Urinary bladder (tissue), 3 donors: ENCODE measurements at regions not wholly inside any gene's neighbourhood (a gene's known extent, or its start where the extent isn't known, plus 50 kb on each side); places are given as distances from the start of the nearest gene placed in this dataset.

Experiments used
- DNase-seq: peaks from one replicate; pipeline ENCODE4 v3.0.0-alpha.2; 2015; ENCODE audit errors: extremely low spot score
- H3K27ac ChIP-seq: one replicate; pipeline ENCODE4 v1.5.1; 2013; ENCODE audit warnings: low read depth, mild to moderate bottlenecking, moderate library complexity
- H3K36me3 ChIP-seq: one replicate; pipeline ENCODE4 v1.6.1; 2013; ENCODE audit warnings: mild to moderate bottlenecking, moderate library complexity; ENCODE audit not compliant: insufficient read depth
- H3K4me1 ChIP-seq: one replicate; pipeline ENCODE4 v1.6.1; 2013; ENCODE audit warnings: mild to moderate bottlenecking, moderate library complexity; ENCODE audit not compliant: insufficient read depth
- H3K4me3 ChIP-seq: one replicate; pipeline ENCODE4 v1.5.1; 2013; ENCODE audit warnings: low read depth, low read length
- WGBS: extraction: QIAGEN DNeasy Blood & Tissue Kit; methylation state at CpG from one replicate; pipeline ENCODE4 v1.1.7; 2013; 5-methylcytosine and 5-hydroxymethylcytosine counted together
- donor health status: healthy with polysubstance abuse.
- donor health status: healthy.

DNA sequence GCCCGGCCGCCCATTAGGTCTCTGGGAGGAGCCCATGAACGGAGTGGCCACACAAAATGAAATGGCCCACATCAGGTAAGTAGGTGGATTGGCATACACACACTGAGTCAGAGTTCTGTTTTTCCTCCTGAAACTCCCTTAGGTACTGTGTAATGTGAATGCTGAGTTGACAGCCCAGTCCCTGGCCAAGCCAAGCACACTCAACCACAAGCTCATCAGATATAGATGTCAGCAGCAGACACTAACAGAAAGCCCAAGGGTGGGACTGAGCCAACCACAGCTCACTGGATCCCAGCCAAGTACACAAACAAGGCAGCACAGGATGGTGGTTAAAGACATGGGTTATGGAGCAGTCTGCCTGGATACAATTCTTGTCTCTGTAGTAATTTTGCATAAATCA is 403.4 kb downstream of the GJA1 start:
- Histone ChIP-seq H3K36me3 (no peaks in the 10 kb centered on the region), H3K4me3 (no peak overlapping the region), H3K27ac (no peak overlapping the region), H3K4me1 (no peaks in the 10 kb centered on the region)
- 93% methylated on average over 3 of the region's 3 CpGs for WGBS
- DNase-seq: no peak

- 46% methylated on average over 1 of the region's 1 CpG for WGBS
- Histone ChIP-seq H3K27ac (no peak overlapping the region), H3K4me1 (no peaks in the 10 kb centered on the region), H3K36me3 (no peaks in the 10 kb centered on the region), H3K4me3 (no peak overlapping the region)
- no peak for DNase-seq
These were observed 404.4 kb downstream of the GJA1 start for GRCh38 chr6:121839896-121840295.

- no peak overlapping the region for H3K4me3 ChIP-seq
- H3K36me3 ChIP-seq: no peaks in the 10 kb centered on the region
- no peaks in the 10 kb centered on the region for H3K4me1 ChIP-seq
- H3K27ac ChIP-seq: no peak overlapping the region
- 94% methylated on average over 3 of the region's 3 CpGs for WGBS
- no peak for DNase-seq
These were observed 409.5 kb downstream of the GJA1 start for GRCh38 chr6:121844898-121845297.

GRCh38 chr6:121847806-121848522 is 412.5 kb downstream of the GJA1 start:
- no peaks in the 10 kb centered on the region for H3K36me3 ChIP-seq
- no peak for DNase-seq
- WGBS: 90% methylated on average over 4 of the region's 4 CpGs
- H3K27ac ChIP-seq: no peak overlapping the region
- H3K4me3 ChIP-seq: no peak overlapping the region
- H3K4me1 ChIP-seq: no peaks in the 10 kb centered on the region

GRCh38 chr6:121848523-121849255 is 413.2 kb downstream of the GJA1 start:
- Histone ChIP-seq H3K36me3 (no peaks in the 10 kb centered on the region), H3K27ac (peak overlapping the region; percentile 5), H3K4me1 (no peaks in the 10 kb centered on the region), H3K4me3 (no peak overlapping the region)
- 71% methylated on average over 6 of the region's 6 CpGs for WGBS
- DNase-seq: no peak

DNA sequence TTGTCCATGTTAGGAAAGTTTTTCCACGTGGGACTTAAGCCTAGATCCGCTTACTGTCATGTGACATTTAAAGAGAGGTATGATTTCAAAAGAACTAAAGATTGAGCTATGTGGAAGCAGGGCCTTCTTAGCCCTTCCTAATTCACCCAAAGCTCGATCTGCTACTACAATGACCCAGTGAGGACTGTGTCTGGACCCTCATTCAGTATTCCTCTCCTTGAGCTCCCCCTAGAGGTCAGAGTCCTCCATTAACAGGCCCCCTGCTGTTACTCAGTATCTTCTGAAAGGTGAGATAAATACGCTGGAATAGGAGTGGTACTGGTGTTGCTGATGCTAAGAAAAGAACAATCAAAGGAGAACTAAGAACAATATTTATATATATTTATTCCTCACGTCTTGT is 414.0 kb downstream of the GJA1 start:
- no peaks in the 10 kb centered on the region for H3K4me1 ChIP-seq
- H3K4me3 ChIP-seq: no peak overlapping the region
- 70% methylated on average over 5 of the region's 5 CpGs for WGBS
- DNase-seq: no peak
- H3K36me3 ChIP-seq: no peaks in the 10 kb centered on the region
- H3K27ac ChIP-seq: no peak overlapping the region

DNA sequence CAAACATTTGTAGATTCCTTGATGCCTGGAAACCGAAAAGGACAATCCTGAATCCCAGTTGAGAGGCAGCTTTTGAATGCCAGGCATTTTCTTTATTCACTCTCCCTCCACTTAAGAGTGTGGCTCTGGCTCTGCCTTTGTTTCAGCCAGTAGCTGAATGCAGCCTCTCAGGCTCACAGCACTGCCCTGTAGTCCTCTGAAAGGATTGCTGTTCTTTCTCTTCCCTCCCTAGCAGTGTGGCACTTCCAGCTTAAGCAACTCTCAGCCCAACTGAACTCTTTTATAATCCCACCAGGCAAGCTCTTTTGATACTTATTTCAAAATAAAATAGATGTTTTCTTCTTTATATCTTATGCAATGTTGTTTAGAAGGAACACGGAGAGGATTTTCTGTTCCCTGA is 415.6 kb downstream of the GJA1 start:
- 53% methylated on average over 2 of the region's 2 CpGs for WGBS
- Histone ChIP-seq H3K4me1 (no peaks in the 10 kb centered on the region), H3K27ac (peak overlapping the region; percentile 64), H3K4me3 (no peak overlapping the region), H3K36me3 (no peaks in the 10 kb centered on the region)
- no peak for DNase-seq

DNA sequence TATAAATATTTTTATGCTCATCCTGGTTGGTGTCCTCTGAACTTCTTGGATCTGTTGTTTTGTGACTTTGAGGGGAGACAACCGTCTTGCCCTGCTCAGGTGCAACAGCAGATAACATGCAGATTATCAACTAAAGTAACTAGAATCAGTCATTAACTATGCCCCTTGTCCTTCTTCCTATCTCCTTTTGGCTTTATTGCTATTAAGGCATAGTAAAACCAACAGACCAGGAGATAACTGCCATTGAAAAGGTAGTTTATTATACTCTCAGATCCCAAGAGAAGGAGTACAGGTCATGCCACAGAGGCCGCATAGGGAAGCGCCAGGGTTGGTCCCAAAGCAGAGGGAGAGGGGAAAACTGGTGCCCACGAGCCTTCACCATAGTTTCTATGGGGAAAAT is 418.2 kb downstream of the GJA1 start:
- WGBS: 92% methylated on average over 4 of the region's 4 CpGs
- Histone ChIP-seq H3K27ac (no peak overlapping the region), H3K4me3 (no peak overlapping the region), H3K4me1 (no peaks in the 10 kb centered on the region), H3K36me3 (no peaks in the 10 kb centered on the region)
- no peak for DNase-seq

DNA sequence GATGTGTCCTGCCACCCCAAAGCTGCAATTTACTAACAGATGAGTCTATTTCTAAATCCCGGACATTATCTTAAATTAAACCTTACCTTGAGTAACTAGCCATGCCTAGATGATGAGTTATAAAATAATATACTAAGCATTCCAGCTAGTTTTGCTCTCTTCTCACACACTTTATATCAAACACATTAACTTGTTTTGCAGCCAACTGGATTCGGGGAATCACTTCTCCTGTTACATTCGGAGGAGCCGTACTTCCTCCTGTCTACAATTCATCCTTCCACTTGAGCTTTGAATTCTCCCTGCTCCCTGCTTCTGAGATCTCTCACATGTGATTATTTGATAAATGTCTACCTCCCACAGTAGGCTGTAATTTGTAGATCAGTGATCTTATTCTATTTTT is 420.1 kb downstream of the GJA1 start:
- DNase-seq: no peak
- Histone ChIP-seq H3K4me1 (no peaks in the 10 kb centered on the region), H3K27ac (no peak overlapping the region), H3K36me3 (no peaks in the 10 kb centered on the region), H3K4me3 (no peak overlapping the region)
- WGBS: 76% methylated on average over 4 of the region's 4 CpGs

DNA sequence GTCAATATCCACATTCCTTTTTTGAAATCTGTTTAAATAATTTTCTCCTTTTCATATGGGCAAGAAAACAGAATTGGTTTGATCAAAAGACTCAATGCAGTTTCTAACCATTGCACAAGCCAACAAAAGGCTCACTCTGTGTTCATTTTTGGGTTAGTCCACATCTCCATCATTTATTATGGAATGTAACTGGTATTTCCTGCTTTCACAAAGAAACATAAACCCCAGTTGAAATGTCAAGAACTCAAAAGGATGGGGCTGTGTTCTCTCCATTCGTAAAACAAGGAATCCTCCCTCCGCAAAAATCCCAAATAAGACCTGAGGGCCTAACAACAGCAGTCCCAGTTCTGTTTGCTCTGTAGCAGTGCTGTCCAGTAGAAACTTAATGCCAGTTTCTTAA is 420.9 kb downstream of the GJA1 start:
- H3K27ac ChIP-seq: no peak overlapping the region
- WGBS: 73% methylated on average over 2 of the region's 2 CpGs
- no peak for DNase-seq

DNA sequence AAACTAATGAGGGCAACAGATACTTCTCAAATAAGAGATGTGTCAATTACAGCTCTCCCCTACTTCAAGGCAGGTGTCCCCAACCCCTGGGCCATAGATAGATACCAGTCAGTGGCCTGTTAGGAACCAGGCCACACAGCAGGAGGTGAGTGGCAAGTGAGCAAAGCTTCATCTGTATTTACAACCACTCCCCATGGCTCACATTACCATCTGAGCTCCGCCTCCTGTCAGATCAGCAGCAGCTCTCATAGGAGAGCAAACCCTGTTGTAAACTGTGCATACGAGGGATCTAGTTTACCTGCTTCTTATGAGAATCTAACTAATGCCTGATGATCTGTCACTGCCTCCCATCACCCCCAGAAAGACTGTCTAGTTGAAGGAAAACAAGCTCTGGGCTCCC is 422.1 kb downstream of the GJA1 start:
- H3K36me3 ChIP-seq: no peaks in the 10 kb centered on the region
- H3K4me3 ChIP-seq: no peak overlapping the region
- 90% methylated on average over 2 of the region's 2 CpGs for WGBS
- H3K4me1 ChIP-seq: no peaks in the 10 kb centered on the region
- no peak overlapping the region for H3K27ac ChIP-seq
- no peak for DNase-seq

More for the DNA sequence above, 420.9 kb downstream of the GJA1 start:
- Histone ChIP-seq H3K4me1 (no peaks in the 10 kb centered on the region), H3K4me3 (no peak overlapping the region), H3K36me3 (no peaks in the 10 kb centered on the region)

DNA sequence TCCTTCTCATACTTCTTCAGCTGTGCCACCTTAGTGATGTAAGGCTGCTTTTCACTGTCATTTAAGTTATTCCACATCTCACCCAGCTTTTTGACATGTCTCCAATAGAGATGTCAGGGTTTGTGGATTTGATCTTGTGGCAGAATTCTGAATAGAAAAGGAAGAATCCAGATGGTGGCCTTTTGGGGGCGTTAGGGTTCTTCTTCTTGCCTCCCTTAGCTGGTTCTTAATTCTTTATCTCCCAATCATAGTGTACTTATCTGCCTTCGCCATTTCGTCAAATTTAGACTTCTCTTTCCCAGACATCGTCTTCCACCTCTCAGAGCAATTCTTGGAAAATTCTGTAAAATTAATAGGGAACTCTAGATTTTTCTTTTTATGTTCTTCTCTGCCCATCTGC is 422.9 kb downstream of the GJA1 start:
- whole genome bisulfite sequencing: 95% methylated on average over 4 of the region's 4 CpGs
- no peak for DNase-seq
- Histone ChIP-seq H3K36me3 (no peaks in the 10 kb centered on the region), H3K27ac (no peak overlapping the region), H3K4me3 (no peak overlapping the region), H3K4me1 (no peaks in the 10 kb centered on the region)

GRCh38 chr6:121858986-121859385 is 423.5 kb downstream of the GJA1 start:
- H3K4me1 ChIP-seq: no peaks in the 10 kb centered on the region
- H3K4me3 ChIP-seq: no peak overlapping the region
- H3K36me3 ChIP-seq: no peaks in the 10 kb centered on the region
- no peak overlapping the region for H3K27ac ChIP-seq
- 33% methylated on average over 1 of the region's 1 CpG for WGBS
- no peak for DNase-seq

DNA sequence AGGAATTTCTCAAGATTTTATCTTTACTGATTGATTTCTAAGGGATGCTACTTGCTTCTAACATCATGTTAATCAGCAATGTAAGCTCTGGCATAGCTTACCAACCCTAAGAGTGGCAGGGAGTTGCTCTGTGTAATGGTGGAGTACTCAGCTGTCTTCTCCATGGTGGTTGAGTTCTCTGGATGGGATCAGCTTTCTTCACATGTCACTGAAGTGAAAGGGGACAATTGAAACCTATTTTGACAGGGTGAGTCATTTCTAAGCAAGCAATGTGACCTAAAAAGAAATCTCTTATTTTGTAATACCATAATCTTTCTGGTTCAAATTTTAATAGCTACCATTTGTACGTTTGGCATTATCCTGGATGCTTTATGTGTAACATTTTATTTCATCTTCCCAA is 430.4 kb downstream of the GJA1 start:
- no peak for DNase-seq
- WGBS: 72% methylated on average over 1 of the region's 1 CpG
- no peak overlapping the region for H3K27ac ChIP-seq
- H3K4me3 ChIP-seq: no peak overlapping the region
- no peaks in the 10 kb centered on the region for H3K36me3 ChIP-seq
- H3K4me1 ChIP-seq: no peaks in the 10 kb centered on the region
